SK-N-SH (cell line): ENCODE measurements at regions not wholly inside any gene's neighbourhood (a gene's known extent, or its start where the extent isn't known, plus 50 kb on each side); places are given as distances from the start of the nearest gene placed in this dataset.

Source experiments
- CTCF ChIA-PET: fragments of 300-600, 350-600 bp; formaldehyde crosslinking; extraction: SDS; loops from one replicate; lab custom pipeline; 2021; lab: Yijun Ruan, JAX
- POLR2A ChIA-PET: fragments of 350-600 bp; sonication (Branson Sonifier 250); formaldehyde crosslinking; extraction: SDS; loops from one replicate; lab custom pipeline; 2020; ENCODE audit warnings: antibody characterized with exemption, inconsistent platforms; lab: Yijun Ruan, JAX
- DNase-seq: peaks from one replicate; pipeline ENCODE4 v3.0.0; 2012
- H2AFZ ChIP-seq: fragments of 200-600 bp; sonication (generic); 2 replicates; pipeline ENCODE4 v1.8.1; 2016; ENCODE audit warnings: antibody characterized with exemption, mild to moderate bottlenecking, low read depth
- H3F3A ChIP-seq: fragments of 200-600 bp; sonication (generic); replicated peaks from 2 replicates; pipeline ENCODE3; 2016; ENCODE audit warnings: antibody characterized with exemption, mild to moderate bottlenecking; ENCODE audit not compliant: insufficient read depth
- H3K27ac ChIP-seq, 2 experiments: fragments of 200-500 bp in 1 of 2; fragments of 200-600 bp in 1 of 2; sonication (Bioruptor generic) in 1 of 2; sonication (generic), shearing (Covaris generic) in 1 of 2; 2 replicates each; pipeline versions ENCODE4 v1.5.1 to v1.6.1; 2014 to 2016; ENCODE audit warnings: low read depth in 2 of 2, inconsistent platforms in 1 of 2, low read length in 1 of 2, mild to moderate bottlenecking in 1 of 2, mixed read lengths in 1 of 2
- H3K27me3 ChIP-seq: fragments of 200-600 bp; sonication (generic), shearing (Covaris generic); 2 replicates; pipeline ENCODE4 v1.6.1; 2016; ENCODE audit warnings: mixed run types; ENCODE audit not compliant: insufficient read depth
- H3K36me3 ChIP-seq, 2 experiments: fragments of 200-500 bp in 1 of 2; fragments of 200-600 bp in 1 of 2; sonication (Bioruptor generic) in 1 of 2; sonication (generic) in 1 of 2; replicated peaks in 1 of 2; 2 replicates each; pipeline versions ENCODE3 to v1.5.1; 2014 to 2016; ENCODE audit warnings: low read length in 1 of 2, mild to moderate bottlenecking in 1 of 2; ENCODE audit not compliant: insufficient read depth in 2 of 2, control insufficient read depth in 1 of 2
- H3K4me1 ChIP-seq, 2 experiments: fragments of 200-500 bp in 1 of 2; fragments of 200-600 bp in 1 of 2; sonication (Bioruptor generic) in 1 of 2; sonication (generic), shearing (Covaris generic) in 1 of 2; 2 replicates each; pipeline versions ENCODE4 v1.5.1 to v1.6.1; 2014 to 2016; ENCODE audit warnings: low read depth in 1 of 2, low read length in 1 of 2, mixed run types in 1 of 2; ENCODE audit not compliant: insufficient read depth in 2 of 2, control insufficient read depth in 1 of 2
- H3K4me2 ChIP-seq: fragments of 200-600 bp; sonication (generic), shearing (Covaris generic); 2 replicates; pipeline ENCODE4 v1.6.1; 2017; ENCODE audit warnings: mixed run types
- H3K4me3 ChIP-seq, 2 experiments: fragments of 200-500 bp in 1 of 2; fragments of 200-600 bp in 1 of 2; sonication (Bioruptor generic) in 1 of 2; sonication (generic), shearing (Covaris generic) in 1 of 2; 2 replicates each; pipeline versions ENCODE4 v1.5.1 to v1.8.1; 2014 to 2016; ENCODE audit warnings: low read depth in 2 of 2, inconsistent platforms in 1 of 2, low read length in 1 of 2, mild to moderate bottlenecking in 1 of 2, mixed read lengths in 1 of 2, moderate library complexity in 1 of 2
- H3K79me2 ChIP-seq: fragments of 200-600 bp; sonication (generic); 2 replicates; pipeline ENCODE4 v1.8.1; 2017; ENCODE audit warnings: mild to moderate bottlenecking; ENCODE audit not compliant: insufficient read depth
- H3K9ac ChIP-seq: fragments of 200-600 bp; sonication (generic); 2 replicates; pipeline ENCODE4 v1.6.1; 2017; ENCODE audit warnings: mixed run types
- H3K9me2 ChIP-seq: fragments of 200-600 bp; sonication (generic); 2 replicates; pipeline ENCODE4 v1.6.1; 2017; ENCODE audit warnings: mixed run types
- H3K9me3 ChIP-seq: fragments of 200-600 bp; sonication (generic); 2 replicates; pipeline ENCODE4 v1.6.1; 2017; ENCODE audit warnings: mixed run types, mild to moderate bottlenecking, moderate library complexity
- H4K20me1 ChIP-seq: fragments of 200-600 bp; sonication (generic); 2 replicates; pipeline ENCODE4 v1.6.1; 2017; ENCODE audit warnings: mild to moderate bottlenecking, mixed run types; ENCODE audit not compliant: insufficient read depth
- CHD2 ChIP-seq: fragments of 150-350 bp; IDR thresholded peaks from 2 replicates; pipeline ENCODE4 v1.6.1; 2018; ENCODE audit warnings: low read length; ENCODE audit not compliant: partially characterized antibody
- EP300 ChIP-seq, 2 experiments: IDR thresholded peaks; 2 replicates each; pipeline versions ENCODE4 v1.4.0 to v1.6.1; 2012; ENCODE audit warnings: borderline replicate concordance in 1 of 2, low read depth in 1 of 2, low read length in 1 of 2
- FOSL2 ChIP-seq: IDR thresholded peaks from 2 replicates; pipeline ENCODE4 v1.4.0; 2012; ENCODE audit warnings: low read depth, mild to moderate bottlenecking, moderate library complexity, borderline replicate concordance
- GATA2 ChIP-seq: sonication (generic); formaldehyde crosslinking; IDR thresholded peaks from 2 replicates; pipeline ENCODE4 v1.5.0; 2020; ENCODE audit warnings: mild to moderate bottlenecking, missing genetic modification reagents
- RAD21 ChIP-seq: IDR thresholded peaks from 2 replicates; pipeline ENCODE4 v1.6.1; 2012; ENCODE audit warnings: mild to moderate bottlenecking, low read length
- RCOR1 ChIP-seq: fragments of 150-350 bp; IDR thresholded peaks from 2 replicates; pipeline ENCODE4 v1.6.1; 2017; ENCODE audit warnings: antibody characterized with exemption, low read length
- SMC3 ChIP-seq: IDR thresholded peaks from 2 replicates; pipeline ENCODE4 v1.6.1; 2012; ENCODE audit warnings: low read depth, low read length, improper control_type of control experiment
- WGBS: methylation state at CpG from one replicate; pipeline ENCODE4 v1.1.6; 2017; ENCODE audit warnings: low lambda C conversion rate; 5-methylcytosine and 5-hydroxymethylcytosine counted together
- TF ChIP-seq, protein P1 (sequence below): IDR thresholded peaks from 2 replicates; pipeline ENCODE4 v1.4.0; 2012; ENCODE audit warnings: low read depth
- TF ChIP-seq, protein P2 (sequence below): IDR thresholded peaks from 2 replicates; pipeline ENCODE4 v1.6.1; 2012; ENCODE audit warnings: mild to moderate bottlenecking, low read depth, low read length, moderate library complexity
- TF ChIP-seq, protein P3 (sequence below): fragments of 200-600 bp; sonication (generic); IDR thresholded peaks from 2 replicates; pipeline ENCODE4 v1.6.1; 2017; ENCODE audit warnings: antibody characterized with exemption, mild to moderate bottlenecking, moderate library complexity
- TF ChIP-seq, protein P4 (sequence below): IDR thresholded peaks from 2 replicates; pipeline ENCODE4 v1.4.0; 2012; ENCODE audit warnings: low read depth, borderline replicate concordance
- TF ChIP-seq, protein P5 (sequence below): fragments of 150-350 bp; IDR thresholded peaks from 2 replicates; pipeline ENCODE4 v1.6.1; 2016; ENCODE audit warnings: mild to moderate bottlenecking, low read depth, low read length

DNA sequence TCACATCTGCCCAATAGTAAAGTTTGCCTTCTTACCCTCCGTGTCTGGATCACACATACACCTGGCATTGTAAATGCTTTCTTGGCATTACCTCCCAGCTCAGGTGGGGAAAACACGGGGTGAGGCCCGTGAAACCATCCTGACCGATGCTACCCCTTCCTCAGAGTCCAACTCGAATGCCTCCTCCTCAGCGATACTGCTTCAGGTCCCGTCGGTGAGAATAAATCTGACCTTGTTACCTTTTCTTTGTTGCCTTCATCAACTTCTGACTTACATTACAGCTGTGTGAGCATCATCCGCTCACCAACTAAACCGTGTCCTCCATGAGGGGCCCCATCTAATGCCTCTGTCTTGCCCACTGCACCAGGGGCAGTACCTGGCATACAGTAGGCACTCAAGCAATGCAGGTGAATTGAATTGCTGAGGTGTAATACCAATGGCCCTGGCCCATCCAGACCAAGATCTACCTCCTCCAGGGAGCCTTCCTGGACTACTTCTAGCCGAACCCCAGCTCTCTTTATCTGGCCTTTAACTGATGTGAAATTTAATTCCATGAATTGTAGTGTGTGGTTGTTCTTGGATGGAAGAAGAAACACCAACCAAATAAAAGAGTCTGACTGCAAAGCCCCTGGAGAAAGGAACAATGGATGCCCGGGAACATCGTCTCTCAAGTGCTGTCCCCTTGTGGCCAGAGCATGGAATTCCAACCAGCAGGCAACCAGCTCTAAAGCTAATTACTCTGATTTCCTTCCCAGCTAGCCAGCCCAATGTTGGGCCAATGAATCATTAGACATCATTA is 141.5 kb downstream of the ANKRD60 start:
- 77% methylated on average over 13 of the region's 13 CpGs for WGBS

More for the DNA sequence above, 141.5 kb downstream of the ANKRD60 start:
- Histone ChIP-seq H3K9me2 (no peaks in the 10 kb centered on the region), H3F3A (peaks cover 8% of the 10 kb centered on the region), H3K9ac (no peak overlapping the region), H3K36me3 (no peaks in the 10 kb centered on the region), H3K27ac (peak overlapping the region in 1 of 2 experiments; percentile 28; a peak in 1 of 4 replicates), H3K9me3 (no peaks in the 10 kb centered on the region)
- POLR2A ChIA-PET: interaction anchor here (1.1 to 1.2 kb wide), 2 partner anchors 85 to 277 kb away, joined by 3 read pairs; no protein-coding TSS in a partner anchor
- TF ChIP-seq CHD2: no peak
- 0 out of 2 replicates have a peak, but pooled peaks have one; percentile 22 for TF ChIP-seq RCOR1
- no peak for TF ChIP-seq GATA2 (CRISPR knock-in tag)
- TF ChIP-seq, protein P1, sequence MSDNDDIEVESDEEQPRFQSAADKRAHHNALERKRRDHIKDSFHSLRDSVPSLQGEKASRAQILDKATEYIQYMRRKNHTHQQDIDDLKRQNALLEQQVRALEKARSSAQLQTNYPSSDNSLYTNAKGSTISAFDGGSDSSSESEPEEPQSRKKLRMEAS: no peak
- peak; percentile 92 for TF ChIP-seq RAD21
- no peak for TF ChIP-seq EP300 (IDR thresholded peaks at IDR 0.05; ENCODE audit: borderline replicate concordance in 1 of 2, low read depth in 1 of 2, low read length in 1 of 2)
- TF ChIP-seq SMC3: peak; percentile 93
- TF ChIP-seq, protein P2, sequence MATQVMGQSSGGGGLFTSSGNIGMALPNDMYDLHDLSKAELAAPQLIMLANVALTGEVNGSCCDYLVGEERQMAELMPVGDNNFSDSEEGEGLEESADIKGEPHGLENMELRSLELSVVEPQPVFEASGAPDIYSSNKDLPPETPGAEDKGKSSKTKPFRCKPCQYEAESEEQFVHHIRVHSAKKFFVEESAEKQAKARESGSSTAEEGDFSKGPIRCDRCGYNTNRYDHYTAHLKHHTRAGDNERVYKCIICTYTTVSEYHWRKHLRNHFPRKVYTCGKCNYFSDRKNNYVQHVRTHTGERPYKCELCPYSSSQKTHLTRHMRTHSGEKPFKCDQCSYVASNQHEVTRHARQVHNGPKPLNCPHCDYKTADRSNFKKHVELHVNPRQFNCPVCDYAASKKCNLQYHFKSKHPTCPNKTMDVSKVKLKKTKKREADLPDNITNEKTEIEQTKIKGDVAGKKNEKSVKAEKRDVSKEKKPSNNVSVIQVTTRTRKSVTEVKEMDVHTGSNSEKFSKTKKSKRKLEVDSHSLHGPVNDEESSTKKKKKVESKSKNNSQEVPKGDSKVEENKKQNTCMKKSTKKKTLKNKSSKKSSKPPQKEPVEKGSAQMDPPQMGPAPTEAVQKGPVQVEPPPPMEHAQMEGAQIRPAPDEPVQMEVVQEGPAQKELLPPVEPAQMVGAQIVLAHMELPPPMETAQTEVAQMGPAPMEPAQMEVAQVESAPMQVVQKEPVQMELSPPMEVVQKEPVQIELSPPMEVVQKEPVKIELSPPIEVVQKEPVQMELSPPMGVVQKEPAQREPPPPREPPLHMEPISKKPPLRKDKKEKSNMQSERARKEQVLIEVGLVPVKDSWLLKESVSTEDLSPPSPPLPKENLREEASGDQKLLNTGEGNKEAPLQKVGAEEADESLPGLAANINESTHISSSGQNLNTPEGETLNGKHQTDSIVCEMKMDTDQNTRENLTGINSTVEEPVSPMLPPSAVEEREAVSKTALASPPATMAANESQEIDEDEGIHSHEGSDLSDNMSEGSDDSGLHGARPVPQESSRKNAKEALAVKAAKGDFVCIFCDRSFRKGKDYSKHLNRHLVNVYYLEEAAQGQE: peak; percentile 13; the same call in 1 of the 2 replicates
- TF ChIP-seq, protein P3, sequence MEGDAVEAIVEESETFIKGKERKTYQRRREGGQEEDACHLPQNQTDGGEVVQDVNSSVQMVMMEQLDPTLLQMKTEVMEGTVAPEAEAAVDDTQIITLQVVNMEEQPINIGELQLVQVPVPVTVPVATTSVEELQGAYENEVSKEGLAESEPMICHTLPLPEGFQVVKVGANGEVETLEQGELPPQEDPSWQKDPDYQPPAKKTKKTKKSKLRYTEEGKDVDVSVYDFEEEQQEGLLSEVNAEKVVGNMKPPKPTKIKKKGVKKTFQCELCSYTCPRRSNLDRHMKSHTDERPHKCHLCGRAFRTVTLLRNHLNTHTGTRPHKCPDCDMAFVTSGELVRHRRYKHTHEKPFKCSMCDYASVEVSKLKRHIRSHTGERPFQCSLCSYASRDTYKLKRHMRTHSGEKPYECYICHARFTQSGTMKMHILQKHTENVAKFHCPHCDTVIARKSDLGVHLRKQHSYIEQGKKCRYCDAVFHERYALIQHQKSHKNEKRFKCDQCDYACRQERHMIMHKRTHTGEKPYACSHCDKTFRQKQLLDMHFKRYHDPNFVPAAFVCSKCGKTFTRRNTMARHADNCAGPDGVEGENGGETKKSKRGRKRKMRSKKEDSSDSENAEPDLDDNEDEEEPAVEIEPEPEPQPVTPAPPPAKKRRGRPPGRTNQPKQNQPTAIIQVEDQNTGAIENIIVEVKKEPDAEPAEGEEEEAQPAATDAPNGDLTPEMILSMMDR: peak; percentile 90
- TF ChIP-seq, protein P4, sequence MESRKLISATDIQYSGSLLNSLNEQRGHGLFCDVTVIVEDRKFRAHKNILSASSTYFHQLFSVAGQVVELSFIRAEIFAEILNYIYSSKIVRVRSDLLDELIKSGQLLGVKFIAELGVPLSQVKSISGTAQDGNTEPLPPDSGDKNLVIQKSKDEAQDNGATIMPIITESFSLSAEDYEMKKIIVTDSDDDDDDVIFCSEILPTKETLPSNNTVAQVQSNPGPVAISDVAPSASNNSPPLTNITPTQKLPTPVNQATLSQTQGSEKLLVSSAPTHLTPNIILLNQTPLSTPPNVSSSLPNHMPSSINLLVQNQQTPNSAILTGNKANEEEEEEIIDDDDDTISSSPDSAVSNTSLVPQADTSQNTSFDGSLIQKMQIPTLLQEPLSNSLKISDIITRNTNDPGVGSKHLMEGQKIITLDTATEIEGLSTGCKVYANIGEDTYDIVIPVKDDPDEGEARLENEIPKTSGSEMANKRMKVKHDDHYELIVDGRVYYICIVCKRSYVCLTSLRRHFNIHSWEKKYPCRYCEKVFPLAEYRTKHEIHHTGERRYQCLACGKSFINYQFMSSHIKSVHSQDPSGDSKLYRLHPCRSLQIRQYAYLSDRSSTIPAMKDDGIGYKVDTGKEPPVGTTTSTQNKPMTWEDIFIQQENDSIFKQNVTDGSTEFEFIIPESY: no peak
- no peak for TF ChIP-seq FOSL2
- TF ChIP-seq, protein P5, sequence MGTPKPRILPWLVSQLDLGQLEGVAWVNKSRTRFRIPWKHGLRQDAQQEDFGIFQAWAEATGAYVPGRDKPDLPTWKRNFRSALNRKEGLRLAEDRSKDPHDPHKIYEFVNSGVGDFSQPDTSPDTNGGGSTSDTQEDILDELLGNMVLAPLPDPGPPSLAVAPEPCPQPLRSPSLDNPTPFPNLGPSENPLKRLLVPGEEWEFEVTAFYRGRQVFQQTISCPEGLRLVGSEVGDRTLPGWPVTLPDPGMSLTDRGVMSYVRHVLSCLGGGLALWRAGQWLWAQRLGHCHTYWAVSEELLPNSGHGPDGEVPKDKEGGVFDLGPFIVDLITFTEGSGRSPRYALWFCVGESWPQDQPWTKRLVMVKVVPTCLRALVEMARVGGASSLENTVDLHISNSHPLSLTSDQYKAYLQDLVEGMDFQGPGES: no peak
- TF ChIP-seq, all 33 proteins: peak for 5
- H4K20me1 ChIP-seq: no peaks in the 10 kb centered on the region
- H3K4me2 ChIP-seq: no peak overlapping the region
- H2AFZ ChIP-seq: no peak overlapping the region
- no peaks in the 10 kb centered on the region; a peak in 2 of 4 replicates for H3K4me1 ChIP-seq
- no peaks in the 10 kb centered on the region for H3K27me3 ChIP-seq
- CTCF ChIA-PET: interaction anchor here (0.5 to 5.5 kb wide), 68 partner anchors 10 to 491 kb away, joined by 3 to 52 read pairs (median 5); partner anchors contain the start of gene ZBP1
- DNase-seq: peak; percentile 76
- no peak overlapping the region; a peak in 1 of 4 replicates for H3K4me3 ChIP-seq
- H3K79me2 ChIP-seq: no peaks in the 10 kb centered on the region
